PFSK-1 (cell line): ENCODE measurements at regions not wholly inside any gene's neighbourhood (a gene's known extent, or its start where the extent isn't known, plus 50 kb on each side); places are given as distances from the start of the nearest gene placed in this dataset.

Experiments used
- FOXP2 ChIP-seq: optimal IDR thresholded peaks from 2 replicates; pipeline ENCODE3; 2011; ENCODE audit warnings: borderline replicate concordance, control low read depth, inconsistent platforms; ENCODE audit not compliant: insufficient read depth; ENCODE audit errors: extremely low read length, extremely low read depth
- POLR2AphosphoS5 ChIP-seq: IDR thresholded peaks from 2 replicates; pipeline ENCODE4 v1.6.1; 2012; ENCODE audit warnings: low read depth, mild to moderate bottlenecking, control low read depth, low read length, moderate library complexity
- REST ChIP-seq, 2 experiments: IDR thresholded peaks; 2 replicates each; pipeline versions ENCODE4 v1.6.1 to v1.8.0; 2011 to 2012; ENCODE audit warnings: low read depth in 2 of 2, low read length in 2 of 2, control low read depth in 1 of 2, inconsistent platforms in 1 of 2, mild to moderate bottlenecking in 1 of 2, moderate library complexity in 1 of 2; ENCODE audit not compliant: insufficient read depth in 1 of 2
- SIN3A ChIP-seq: IDR thresholded peaks from 2 replicates; pipeline ENCODE4 v1.6.1; 2012; ENCODE audit warnings: mild to moderate bottlenecking, low read length, moderate library complexity, borderline replicate concordance; ENCODE audit not compliant: insufficient read depth
- TAF1 ChIP-seq: IDR thresholded peaks from 2 replicates; pipeline ENCODE4 v1.6.1; 2012; ENCODE audit warnings: low read length, control low read depth, borderline replicate concordance; ENCODE audit not compliant: insufficient read depth

GRCh38 chr7:113232885-113233284 lies 114.5 kb upstream of the SMIM30 start:
- no peak for TF ChIP-seq REST (IDR thresholded peaks at IDR 0.05; ENCODE audit: insufficient read depth in 1 of 2, low read depth in 2 of 2, low read length in 2 of 2)
- TF ChIP-seq SIN3A, result no peak
- no peak for TF ChIP-seq POLR2AphosphoS5
- no peak for TF ChIP-seq TAF1
- TF ChIP-seq FOXP2, result no peak
